ENCODE measurements at regions not wholly inside any gene's neighbourhood (a gene's known extent, or its start where the extent isn't known, plus 50 kb on each side); places are given as distances from the start of the nearest gene placed in this dataset.

DNA sequence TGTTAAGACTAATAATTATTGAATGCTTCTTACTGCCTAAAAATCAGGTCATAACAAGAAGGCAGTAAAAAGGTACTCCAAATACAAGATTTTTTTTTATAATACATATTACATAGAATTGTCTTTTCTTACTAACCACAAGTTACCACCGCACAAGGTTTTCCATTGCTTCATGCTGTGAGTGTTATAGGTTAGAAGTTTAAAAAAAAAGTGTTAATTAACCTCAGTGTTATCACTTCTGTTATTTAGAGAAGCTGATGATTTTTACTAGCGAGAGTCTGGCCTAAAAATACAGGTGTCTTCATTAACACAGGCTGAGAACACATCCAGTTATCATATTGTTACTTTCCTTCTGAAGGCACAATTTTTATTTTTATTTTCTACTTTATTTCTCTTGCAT, 1281.9 kb upstream of the CELF2 start:
- TF ChIP-seq POLR2A (IDR thresholded peaks at IDR 0.05) = no peak
- TF ChIP-seq, protein P1, sequence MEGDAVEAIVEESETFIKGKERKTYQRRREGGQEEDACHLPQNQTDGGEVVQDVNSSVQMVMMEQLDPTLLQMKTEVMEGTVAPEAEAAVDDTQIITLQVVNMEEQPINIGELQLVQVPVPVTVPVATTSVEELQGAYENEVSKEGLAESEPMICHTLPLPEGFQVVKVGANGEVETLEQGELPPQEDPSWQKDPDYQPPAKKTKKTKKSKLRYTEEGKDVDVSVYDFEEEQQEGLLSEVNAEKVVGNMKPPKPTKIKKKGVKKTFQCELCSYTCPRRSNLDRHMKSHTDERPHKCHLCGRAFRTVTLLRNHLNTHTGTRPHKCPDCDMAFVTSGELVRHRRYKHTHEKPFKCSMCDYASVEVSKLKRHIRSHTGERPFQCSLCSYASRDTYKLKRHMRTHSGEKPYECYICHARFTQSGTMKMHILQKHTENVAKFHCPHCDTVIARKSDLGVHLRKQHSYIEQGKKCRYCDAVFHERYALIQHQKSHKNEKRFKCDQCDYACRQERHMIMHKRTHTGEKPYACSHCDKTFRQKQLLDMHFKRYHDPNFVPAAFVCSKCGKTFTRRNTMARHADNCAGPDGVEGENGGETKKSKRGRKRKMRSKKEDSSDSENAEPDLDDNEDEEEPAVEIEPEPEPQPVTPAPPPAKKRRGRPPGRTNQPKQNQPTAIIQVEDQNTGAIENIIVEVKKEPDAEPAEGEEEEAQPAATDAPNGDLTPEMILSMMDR (IDR thresholded peaks at IDR 0.05) = no peak
